ENCODE measurements at regions not wholly inside any gene's neighbourhood (a gene's known extent, or its start where the extent isn't known, plus 50 kb on each side); places are given as distances from the start of the nearest gene placed in this dataset.

- CTCF ChIA-PET, result interaction anchor here (1.0 kb wide), 1 partner anchor 28 kb away, joined by 3 read pairs; no protein-coding TSS in a partner anchor
- no peaks in the 10 kb centered on the region for H3K27me3 Mint-ChIP-seq
- H3K27me3 ChIP-seq (ENCODE audit: control insufficient read depth in 1 of 2, insufficient read depth in 2 of 2, low read length in 2 of 2), result no peaks in the 10 kb centered on the region
- no peaks in the 10 kb centered on the region for H3K4me1 Mint-ChIP-seq (ENCODE audit: low read depth)
- no peak overlapping the region for H3K4me3 ChIP-seq (ENCODE audit: low read length)
- H3K36me3 Mint-ChIP-seq (ENCODE audit: low read depth), result no peaks in the 10 kb centered on the region
- no peaks in the 10 kb centered on the region for H3K9me3 ChIP-seq (ENCODE audit: control insufficient read depth in 1 of 2, insufficient read depth in 1 of 2, low read length in 2 of 2)
- H3K9me3 Mint-ChIP-seq, result no peaks in the 10 kb centered on the region
- POLR2A ChIA-PET, result no interaction called here
- no peak overlapping the region for H3K27ac ChIP-seq (ENCODE audit: low read depth in 1 of 2, low read length in 2 of 2)
- no peak for ATAC-seq (ENCODE audit: poor library complexity)
- H3K36me3 ChIP-seq (ENCODE audit: insufficient read depth, low read length), result no peaks in the 10 kb centered on the region
- H3K4me1 ChIP-seq (ENCODE audit: insufficient read depth, low read length), result no peaks in the 10 kb centered on the region
- H3K4me3 Mint-ChIP-seq, result no peak overlapping the region
- intact Hi-C loops (cut with DNase I, micrococcal nuclease), result no loop called here
- no peak overlapping the region for H3K27ac Mint-ChIP-seq
- DNase-seq, result no peak
- TF ChIP-seq CTCF (IDR thresholded peaks at IDR 0.05), result no peak
Observed at GRCh38 chr11:95282291-95282751, 51.3 kb upstream of the SESN3 start.
